H9 (cell line): ENCODE measurements at regions not wholly inside any gene's neighbourhood (a gene's known extent, or its start where the extent isn't known, plus 50 kb on each side); places are given as distances from the start of the nearest gene placed in this dataset.

ENCODE experiments used
- DNase-seq: peaks from one replicate; pipeline ENCODE4 v3.0.0-alpha.2; 2017
- H2AFZ ChIP-seq: one replicate; pipeline ENCODE4 v1.6.1; 2013; ENCODE audit warnings: mild to moderate bottlenecking, low read length, control low read depth, moderate library complexity
- H2AK5ac ChIP-seq: 2 replicates; pipeline ENCODE4 v1.6.1; 2013; ENCODE audit warnings: low read length, control low read depth, mixed read lengths; ENCODE audit not compliant: insufficient read length
- H2BK120ac ChIP-seq: one replicate; pipeline ENCODE4 v1.6.1; 2013; ENCODE audit warnings: low read depth, mild to moderate bottlenecking, low read length, control low read depth, inconsistent platforms; ENCODE audit not compliant: poor library complexity, severe bottlenecking
- H2BK12ac ChIP-seq: 2 replicates; pipeline ENCODE4 v1.6.1; 2013; ENCODE audit warnings: low read length, control low read depth, mixed read lengths, low read depth; ENCODE audit not compliant: insufficient read length
- H2BK15ac ChIP-seq: 2 replicates; pipeline ENCODE4 v1.6.1; 2013; ENCODE audit warnings: low read depth, low read length, control low read depth
- H2BK20ac ChIP-seq: one replicate; pipeline ENCODE4 v1.6.1; 2013; ENCODE audit warnings: low read depth, mild to moderate bottlenecking, low read length, control low read depth, inconsistent platforms; ENCODE audit not compliant: poor library complexity, severe bottlenecking
- H2BK5ac ChIP-seq: 2 replicates; pipeline ENCODE4 v1.6.1; 2013; ENCODE audit warnings: low read length, control low read depth, mixed read lengths; ENCODE audit not compliant: insufficient read length
- H3K14ac ChIP-seq: 2 replicates; pipeline ENCODE4 v1.6.1; 2013; ENCODE audit warnings: low read length, control low read depth; ENCODE audit not compliant: insufficient read depth
- H3K18ac ChIP-seq: 2 replicates; pipeline ENCODE4 v1.6.1; 2013; ENCODE audit warnings: low read depth, mild to moderate bottlenecking, mixed read lengths, low read length, control low read depth; ENCODE audit not compliant: insufficient read length
- H3K23ac ChIP-seq: 2 replicates; pipeline ENCODE4 v1.6.1; 2013; ENCODE audit warnings: low read length, control low read depth, mixed read lengths, low read depth; ENCODE audit not compliant: insufficient read length
- H3K23me2 ChIP-seq: 2 replicates; pipeline ENCODE4 v1.6.1; 2013; ENCODE audit warnings: low read depth, mild to moderate bottlenecking, mixed read lengths, low read length, control low read depth; ENCODE audit not compliant: insufficient read length, poor library complexity, severe bottlenecking
- H3K27ac ChIP-seq: 2 replicates; pipeline ENCODE4 v1.5.1; 2013; ENCODE audit warnings: low read length, control low read depth, mixed read lengths, low read depth; ENCODE audit not compliant: insufficient read length
- H3K27me3 ChIP-seq: 2 replicates; pipeline ENCODE4 v1.6.1; 2013; ENCODE audit warnings: low read length, control low read depth, inconsistent platforms; ENCODE audit not compliant: insufficient read depth
- H3K4ac ChIP-seq: 2 replicates; pipeline ENCODE4 v1.6.1; 2013; ENCODE audit warnings: low read depth, mild to moderate bottlenecking, control low read depth, inconsistent platforms, low read length, moderate library complexity
- H3K4me1 ChIP-seq: 2 replicates; pipeline ENCODE4 v1.6.1; 2013; ENCODE audit warnings: low read length, control low read depth, inconsistent platforms; ENCODE audit not compliant: insufficient read depth
- H3K4me2 ChIP-seq: 2 replicates; pipeline ENCODE4 v1.6.1; 2013; ENCODE audit warnings: low read length, control low read depth, mixed read lengths; ENCODE audit not compliant: insufficient read length, insufficient read depth
- H3K56ac ChIP-seq: 2 replicates; pipeline ENCODE4 v1.6.1; 2013; ENCODE audit warnings: low read depth, mild to moderate bottlenecking, mixed read lengths, low read length, control low read depth; ENCODE audit not compliant: insufficient read length
- H3K79me1 ChIP-seq: 2 replicates; pipeline ENCODE4 v1.6.1; 2013; ENCODE audit warnings: low read depth, mild to moderate bottlenecking, moderate library complexity, low read length, control low read depth, inconsistent platforms; ENCODE audit not compliant: insufficient read depth, poor library complexity, severe bottlenecking
- H3K79me2 ChIP-seq: 2 replicates; pipeline ENCODE4 v1.6.1; 2013; ENCODE audit warnings: low read length, control low read depth, inconsistent platforms; ENCODE audit not compliant: insufficient read depth
- H3K9ac ChIP-seq: 2 replicates; pipeline ENCODE4 v1.6.1; 2013; ENCODE audit warnings: low read length, control low read depth, mixed read lengths; ENCODE audit not compliant: insufficient read length; ENCODE audit errors: extremely low read depth
- H3K9me3 ChIP-seq: one replicate; pipeline ENCODE4 v1.6.1; 2013; ENCODE audit warnings: low read depth, low read length, inconsistent platforms; ENCODE audit not compliant: control insufficient read depth
- H3T11ph ChIP-seq: one replicate; pipeline ENCODE4 v1.6.1; 2013; ENCODE audit warnings: mild to moderate bottlenecking, low read length, control low read depth, inconsistent platforms
- H4K20me1 ChIP-seq: one replicate; pipeline ENCODE4 v1.6.1; 2013; ENCODE audit not compliant: control insufficient read depth, insufficient read length, insufficient read depth
- H4K5ac ChIP-seq: 2 replicates; pipeline ENCODE4 v1.6.1; 2013; ENCODE audit warnings: low read depth, mild to moderate bottlenecking, mixed read lengths, low read length, control low read depth; ENCODE audit not compliant: insufficient read length
- H4K8ac ChIP-seq: replicated peaks from 2 replicates; pipeline ENCODE4 v1.6.1; 2013; ENCODE audit warnings: low read length, control low read depth, mixed read lengths, low read depth; ENCODE audit not compliant: insufficient read length
- H4K91ac ChIP-seq: 2 replicates; pipeline ENCODE4 v1.6.1; 2013; ENCODE audit warnings: low read depth, mild to moderate bottlenecking, moderate library complexity, mixed read lengths, low read length, control low read depth; ENCODE audit not compliant: insufficient read length
- H3K27ac Mint-ChIP-seq, 3 experiments: 2 replicates in 2 of 3; 3 replicates in 1 of 3; pipeline ENCODE4 v1.8.0; 2020 to 2021; ENCODE audit warnings: mixed read lengths in 3 of 3, mild to moderate bottlenecking in 1 of 3, moderate library complexity in 1 of 3
- H3K27me3 Mint-ChIP-seq: 2 replicates; pipeline ENCODE4 v1.8.0; 2021; ENCODE audit warnings: low read depth, mild to moderate bottlenecking, moderate library complexity, mixed read lengths
- H3K36me3 Mint-ChIP-seq, 3 experiments: 2 replicates in 2 of 3; 3 replicates in 1 of 3; pipeline ENCODE4 v1.8.0; 2020 to 2021; ENCODE audit warnings: low read depth in 3 of 3, mixed read lengths in 3 of 3; ENCODE audit not compliant: insufficient read depth in 1 of 3
- H3K4me1 Mint-ChIP-seq, 2 experiments: 2 replicates each; pipeline ENCODE4 v1.8.0; 2020; ENCODE audit warnings: mixed read lengths in 2 of 2
- H3K4me3 Mint-ChIP-seq, 2 experiments: 2 replicates in 1 of 2; 3 replicates in 1 of 2; pipeline ENCODE4 v1.8.0; 2020 to 2021; ENCODE audit warnings: mild to moderate bottlenecking in 2 of 2, mixed read lengths in 2 of 2, moderate library complexity in 1 of 2
- H3K9me3 Mint-ChIP-seq, 2 experiments: 2 replicates in 1 of 2; 3 replicates in 1 of 2; pipeline ENCODE4 v1.8.0; 2020; ENCODE audit warnings: mild to moderate bottlenecking in 2 of 2, mixed read lengths in 2 of 2, moderate library complexity in 1 of 2
- WGBS: extraction: QIAGEN DNeasy Blood & Tissue Kit; methylation state at CpG from one replicate; pipeline ENCODE4 v1.1.7; 2013; ENCODE audit warnings: missing lambda C conversion rate, low lambda C conversion rate, mixed read lengths; ENCODE audit not compliant: insufficient read length; ENCODE audit errors: extremely low coverage; 5-methylcytosine and 5-hydroxymethylcytosine counted together
- TF ChIP-seq, protein P1 (sequence below): fragments of 200-600 bp; sonication (generic); conservative IDR thresholded peaks from 3 replicates; pipeline ENCODE4 v1.8.0; 2021; ENCODE audit warnings: antibody characterized with exemption, mild to moderate bottlenecking

DNA sequence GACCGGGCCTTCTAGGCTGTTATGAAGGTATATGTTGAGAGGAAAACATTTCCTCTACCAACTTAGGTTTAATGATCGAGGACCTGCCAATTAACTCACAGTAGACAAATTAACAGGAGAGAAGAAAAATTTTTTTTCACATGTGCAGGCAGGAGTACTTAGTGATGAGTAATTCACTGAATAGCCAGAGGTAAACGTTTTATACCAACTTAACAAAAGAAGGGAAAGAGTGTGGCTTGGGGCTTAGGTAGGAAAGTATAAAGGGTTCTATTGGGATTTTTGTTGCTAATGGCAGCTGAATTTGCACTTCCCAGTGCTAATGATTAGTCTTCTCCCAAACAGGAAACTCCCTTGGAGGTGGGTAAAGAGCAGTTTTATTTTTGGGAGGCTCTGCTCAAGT is 121.6 kb upstream of the HS3ST4 start:
- H2BK15ac ChIP-seq: no peak overlapping the region
- H3K27ac Mint-ChIP-seq: peak overlapping the region in 1 of 3 experiments; percentile 53; a peak in 1 of 7 replicates
- H3K18ac ChIP-seq: no peak overlapping the region
- no peak overlapping the region for H2BK120ac ChIP-seq
- H3K9ac ChIP-seq: no peak overlapping the region
- H3K9me3 Mint-ChIP-seq: peaks cover 9 to 12% of the 10 kb centered on the region in 2 experiments
- no peak overlapping the region for H3K4ac ChIP-seq
- H4K5ac ChIP-seq: no peak overlapping the region
- no peaks in the 10 kb centered on the region for H3K23me2 ChIP-seq
- H3K4me1 Mint-ChIP-seq: peaks cover 19 to 24% of the 10 kb centered on the region in 2 experiments
- TF ChIP-seq, protein P1, sequence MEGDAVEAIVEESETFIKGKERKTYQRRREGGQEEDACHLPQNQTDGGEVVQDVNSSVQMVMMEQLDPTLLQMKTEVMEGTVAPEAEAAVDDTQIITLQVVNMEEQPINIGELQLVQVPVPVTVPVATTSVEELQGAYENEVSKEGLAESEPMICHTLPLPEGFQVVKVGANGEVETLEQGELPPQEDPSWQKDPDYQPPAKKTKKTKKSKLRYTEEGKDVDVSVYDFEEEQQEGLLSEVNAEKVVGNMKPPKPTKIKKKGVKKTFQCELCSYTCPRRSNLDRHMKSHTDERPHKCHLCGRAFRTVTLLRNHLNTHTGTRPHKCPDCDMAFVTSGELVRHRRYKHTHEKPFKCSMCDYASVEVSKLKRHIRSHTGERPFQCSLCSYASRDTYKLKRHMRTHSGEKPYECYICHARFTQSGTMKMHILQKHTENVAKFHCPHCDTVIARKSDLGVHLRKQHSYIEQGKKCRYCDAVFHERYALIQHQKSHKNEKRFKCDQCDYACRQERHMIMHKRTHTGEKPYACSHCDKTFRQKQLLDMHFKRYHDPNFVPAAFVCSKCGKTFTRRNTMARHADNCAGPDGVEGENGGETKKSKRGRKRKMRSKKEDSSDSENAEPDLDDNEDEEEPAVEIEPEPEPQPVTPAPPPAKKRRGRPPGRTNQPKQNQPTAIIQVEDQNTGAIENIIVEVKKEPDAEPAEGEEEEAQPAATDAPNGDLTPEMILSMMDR: no peak
- no peak for DNase-seq
- H2BK12ac ChIP-seq: no peak overlapping the region
- H3K4me3 Mint-ChIP-seq: no peak overlapping the region
- no peak overlapping the region for H3K56ac ChIP-seq
- WGBS: no CpG with 5 or more reads among the region's 3 CpGs
- H3T11ph ChIP-seq: no peak overlapping the region
- no peak overlapping the region for H3K14ac ChIP-seq
- H2AFZ ChIP-seq: no peak overlapping the region
- no peaks in the 10 kb centered on the region for H3K27me3 Mint-ChIP-seq
- no peaks in the 10 kb centered on the region for H3K27me3 ChIP-seq
- H3K9me3 ChIP-seq: no peaks in the 10 kb centered on the region
- no peaks in the 10 kb centered on the region for H3K79me1 ChIP-seq
- peaks cover 5% of the 10 kb centered on the region; the same call in 1 of the 2 replicates for H3K4me1 ChIP-seq
- H3K79me2 ChIP-seq: no peaks in the 10 kb centered on the region
- H2AK5ac ChIP-seq: no peak overlapping the region
- H4K20me1 ChIP-seq: no peaks in the 10 kb centered on the region
- H2BK20ac ChIP-seq: no peak overlapping the region
- no peak overlapping the region for H3K4me2 ChIP-seq
- no peak overlapping the region for H4K8ac ChIP-seq
- no peak overlapping the region for H3K23ac ChIP-seq
- H3K27ac ChIP-seq: no peak overlapping the region
- no peak overlapping the region for H2BK5ac ChIP-seq
- H4K91ac ChIP-seq: no peak overlapping the region
- peaks cover 1 to 16% (median 13%) of the 10 kb centered on the region in 3 experiments; a peak in 5 of 7 replicates for H3K36me3 Mint-ChIP-seq
